IMR-90 (cell line): ENCODE measurements at regions not wholly inside any gene's neighbourhood (a gene's known extent, or its start where the extent isn't known, plus 50 kb on each side); places are given as distances from the start of the nearest gene placed in this dataset.

Source experiments
- ATAC-seq: fragments of 200-7000 bp; cut with Tn5 transposase; 2 replicates; pipeline ENCODE4 v1.9.1; 2020; ENCODE audit warnings: low read depth, mild to moderate bottlenecking, moderate library complexity
- BruUV-seq: library from RNA; stranded (reverse); fragments of 400-500 nt; replicated peaks from 2 replicates; lab custom pipeline; 2021; lab: Mats Ljungman, UMichigan
- CTCF ChIA-PET: fragments of 300-600 bp; formaldehyde crosslinking; extraction: SDS; loops from one replicate; lab custom pipeline; 2021; ENCODE audit warnings: antibody characterized with exemption; lab: Yijun Ruan, JAX
- POLR2A ChIA-PET: fragments of 300-600 bp; sonication (Branson Sonifier 250); formaldehyde crosslinking; loops from one replicate; lab custom pipeline; 2022; ENCODE audit warnings: antibody characterized with exemption; ENCODE audit not compliant: unreplicated experiment; lab: Charles Lee
- DNase-seq: peaks from one replicate; pipeline ENCODE4 v3.0.0; 2013
- H2AFZ ChIP-seq: replicated peaks from 2 replicates; pipeline ENCODE3; 2013; ENCODE audit warnings: low read length, mild to moderate bottlenecking; ENCODE audit not compliant: poor library complexity
- H2AK5ac ChIP-seq: 2 replicates; pipeline ENCODE4 v1.6.1; 2013; ENCODE audit warnings: low read depth, low read length, inconsistent platforms
- H2AK9ac ChIP-seq: replicated peaks from 2 replicates; pipeline ENCODE3; 2013; ENCODE audit warnings: mild to moderate bottlenecking, low read depth, low read length, moderate library complexity; ENCODE audit not compliant: poor library complexity
- H2BK120ac ChIP-seq: 2 replicates; pipeline ENCODE4 v1.6.1; 2013; ENCODE audit warnings: low read depth, low read length, inconsistent platforms
- H2BK15ac ChIP-seq: 3 replicates; pipeline ENCODE4 v1.6.1; 2013; ENCODE audit warnings: low read depth, low read length, inconsistent platforms
- H2BK20ac ChIP-seq: 2 replicates; pipeline ENCODE4 v1.6.1; 2013; ENCODE audit warnings: low read depth, mild to moderate bottlenecking, inconsistent platforms, low read length, moderate library complexity
- H2BK5ac ChIP-seq: 2 replicates; pipeline ENCODE4 v1.6.1; 2013; ENCODE audit warnings: mild to moderate bottlenecking, low read depth, low read length, inconsistent platforms; ENCODE audit not compliant: poor library complexity, severe bottlenecking
- H3K14ac ChIP-seq: replicated peaks from 2 replicates; pipeline ENCODE4 v1.6.1; 2013; ENCODE audit warnings: low read depth, low read length, inconsistent platforms
- H3K18ac ChIP-seq: 2 replicates; pipeline ENCODE4 v1.6.1; 2013; ENCODE audit warnings: low read depth, low read length, control low read depth
- H3K23ac ChIP-seq: 2 replicates; pipeline ENCODE4 v1.6.1; 2013; ENCODE audit warnings: low read depth, low read length, inconsistent platforms
- H3K27ac ChIP-seq: 2 replicates; pipeline ENCODE4 v1.5.1; 2013; ENCODE audit warnings: mild to moderate bottlenecking, control low read depth, low read length; ENCODE audit not compliant: insufficient read depth
- H3K27me3 ChIP-seq: 2 replicates; pipeline ENCODE4 v1.6.1; 2013; ENCODE audit warnings: low read length; ENCODE audit not compliant: control insufficient read depth, insufficient read depth
- H3K36me3 ChIP-seq: 2 replicates; pipeline ENCODE4 v1.6.1; 2013; ENCODE audit warnings: low read length, mixed read lengths; ENCODE audit not compliant: control insufficient read depth, insufficient read depth
- H3K4ac ChIP-seq: 2 replicates; pipeline ENCODE4 v1.6.1; 2013; ENCODE audit warnings: low read depth, low read length, inconsistent platforms
- H3K4me1 ChIP-seq: 2 replicates; pipeline ENCODE4 v1.6.1; 2013; ENCODE audit warnings: low read length, mixed read lengths; ENCODE audit not compliant: control insufficient read depth, insufficient read depth
- H3K4me2 ChIP-seq: 2 replicates; pipeline ENCODE4 v1.6.1; 2013; ENCODE audit warnings: low read depth, mild to moderate bottlenecking, control low read depth, low read length, moderate library complexity
- H3K4me3 ChIP-seq: 2 replicates; pipeline ENCODE4 v1.5.1; 2013; ENCODE audit warnings: low read depth, mild to moderate bottlenecking, control low read depth, low read length, moderate library complexity; ENCODE audit not compliant: insufficient read depth
- H3K56ac ChIP-seq: 2 replicates; pipeline ENCODE4 v1.6.1; 2013; ENCODE audit warnings: low read length, inconsistent platforms; ENCODE audit not compliant: insufficient read depth; ENCODE audit errors: extremely low read depth
- H3K79me1 ChIP-seq, 2 experiments: 2 replicates each; pipeline ENCODE4 v1.6.1; 2013; ENCODE audit warnings: low read length in 2 of 2, inconsistent platforms in 1 of 2, low read depth in 1 of 2
- H3K9ac ChIP-seq: 2 replicates; pipeline ENCODE4 v1.6.1; 2013; ENCODE audit warnings: low read depth, low read length, control low read depth
- H3K9me1 ChIP-seq: 2 replicates; pipeline ENCODE4 v1.6.1; 2013; ENCODE audit warnings: low read length, inconsistent platforms; ENCODE audit not compliant: insufficient read depth
- H3K9me3 ChIP-seq: 2 replicates; pipeline ENCODE4 v1.6.1; 2013; ENCODE audit warnings: low read length; ENCODE audit not compliant: control insufficient read depth, insufficient read depth
- H4K20me1 ChIP-seq: 2 replicates; pipeline ENCODE4 v1.6.1; 2013; ENCODE audit warnings: low read length, inconsistent platforms; ENCODE audit not compliant: insufficient read depth
- H4K5ac ChIP-seq: 2 replicates; pipeline ENCODE4 v1.6.1; 2013; ENCODE audit warnings: mild to moderate bottlenecking, low read depth, low read length, control low read depth
- H4K8ac ChIP-seq, 2 experiments: 2 replicates each; pipeline ENCODE4 v1.6.1; 2013; ENCODE audit warnings: low read depth in 2 of 2, low read length in 2 of 2, control low read depth in 1 of 2, inconsistent platforms in 1 of 2
- H4K91ac ChIP-seq: 2 replicates; pipeline ENCODE4 v1.6.1; 2013; ENCODE audit warnings: low read depth, low read length, inconsistent platforms; ENCODE audit not compliant: insufficient read depth
- MAZ ChIP-seq: IDR thresholded peaks from 2 replicates; pipeline ENCODE4 v1.6.1; 2012; ENCODE audit warnings: low read depth, mild to moderate bottlenecking, low read length, improper control_type of control experiment, moderate library complexity, borderline replicate concordance
- WGBS, 2 experiments: methylation state at CpG; one replicate each; pipeline versions ENCODE4 v1.1.5 to v1.1.7; 2013; ENCODE audit warnings: missing lambda C conversion rate in 2 of 2; ENCODE audit not compliant: insufficient read length in 1 of 2; ENCODE audit errors: extremely low coverage in 2 of 2; 5-methylcytosine and 5-hydroxymethylcytosine counted together
- dilution Hi-C: fragments of 300-500 bp; cut with HindIII; formaldehyde crosslinking; loops from one replicate; pipeline ENCODE4 v1.14.3; 2018; ENCODE audit warnings: low sequenced_read_pairs; ENCODE audit not compliant: unreplicated experiment
- in situ Hi-C: fragments of 300-500 bp; cut with MboI; formaldehyde crosslinking; loops from 3 replicates; pipeline ENCODE4 v1.14.3; 2019; ENCODE audit warnings: low sequenced_read_pairs, inconsistent platforms, mixed read lengths
- intact Hi-C: fragments of 100-400 bp; cut with micrococcal nuclease; formaldehyde crosslinking; loops from 2 replicates; pipeline ENCODE4 v1.10.0; 2022

GRCh38 chr5:4845221-4845620 lies 294.9 kb upstream of the ADAMTS16 start:
- H3K9ac ChIP-seq: no peak overlapping the region
- H4K5ac ChIP-seq: no peak overlapping the region
- no peaks in the 10 kb centered on the region for H3K4me1 ChIP-seq
- H3K14ac ChIP-seq: no peak overlapping the region
- no peak overlapping the region for H2BK5ac ChIP-seq
- WGBS, 2 experiments: 66% methylated on average over 3 of the region's 3 CpGs; no CpG with 5 or more reads in 1 of the 2 experiments
- no peak overlapping the region for H3K27ac ChIP-seq
- no peak for DNase-seq
- H2BK20ac ChIP-seq: no peak overlapping the region
- no peak overlapping the region for H2AK9ac ChIP-seq
- in situ Hi-C loops: no loop called here
- H4K20me1 ChIP-seq: no peaks in the 10 kb centered on the region
- dilution Hi-C loops: no loop called here
- no peak overlapping the region for H3K4me2 ChIP-seq
- H4K91ac ChIP-seq: no peak overlapping the region
- no peaks in the 10 kb centered on the region for H3K27me3 ChIP-seq
- no peak overlapping the region for H2AK5ac ChIP-seq
- ChIA-PET CTCF (no interaction called here), POLR2A (no interaction called here)
- intact Hi-C loops: no loop called here
- H3K56ac ChIP-seq: no peak overlapping the region
- no peak for TF ChIP-seq MAZ
- no peak overlapping the region for H3K18ac ChIP-seq
- no peaks in the 10 kb centered on the region for H3K79me1 ChIP-seq
- no peaks in the 10 kb centered on the region for H3K36me3 ChIP-seq
- H2AFZ ChIP-seq: no peak overlapping the region
- no peak overlapping the region for H2BK120ac ChIP-seq
- BruUV-seq: no TSS peak
- no peak overlapping the region for H4K8ac ChIP-seq
- no peak overlapping the region for H3K23ac ChIP-seq
- 0 out of 2 replicates have a peak, but pooled peaks cover 2% of the 10 kb centered on the region for H3K9me3 ChIP-seq
- H3K4me3 ChIP-seq: no peak overlapping the region
- no peaks in the 10 kb centered on the region for H3K9me1 ChIP-seq
- H2BK15ac ChIP-seq: no peak overlapping the region
- no peak for ATAC-seq
- no peak overlapping the region for H3K4ac ChIP-seq
